ENCODE measurements at regions not wholly inside any gene's neighbourhood (a gene's known extent, or its start where the extent isn't known, plus 50 kb on each side); places are given as distances from the start of the nearest gene placed in this dataset.

DNA sequence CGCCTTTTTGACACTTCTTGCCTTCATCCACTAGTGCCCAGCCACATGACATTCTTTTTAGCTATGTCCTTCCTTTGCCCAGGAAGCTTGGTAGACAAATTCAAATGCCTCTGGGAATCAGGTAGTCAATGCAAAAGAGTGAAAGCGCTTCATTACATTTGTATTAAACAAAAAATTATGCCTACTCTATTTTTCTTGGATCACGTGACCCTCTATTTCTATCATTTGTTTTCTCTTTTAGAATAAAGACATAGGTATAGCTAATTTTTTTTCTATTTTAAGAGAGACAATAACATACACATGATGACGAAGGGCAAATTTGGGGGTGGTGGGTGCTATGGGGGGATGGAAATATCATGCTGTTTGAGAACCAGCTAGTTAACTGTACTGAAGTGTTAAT is 384.8 kb downstream of the C3orf38 start:
- TF ChIP-seq POLR2A (IDR thresholded peaks at IDR 0.05) (no peak), EP300 (IDR thresholded peaks at IDR 0.05) (no peak), POLR2AphosphoS5 (IDR thresholded peaks at IDR 0.05) (no peak)
- TF ChIP-seq, protein P1, sequence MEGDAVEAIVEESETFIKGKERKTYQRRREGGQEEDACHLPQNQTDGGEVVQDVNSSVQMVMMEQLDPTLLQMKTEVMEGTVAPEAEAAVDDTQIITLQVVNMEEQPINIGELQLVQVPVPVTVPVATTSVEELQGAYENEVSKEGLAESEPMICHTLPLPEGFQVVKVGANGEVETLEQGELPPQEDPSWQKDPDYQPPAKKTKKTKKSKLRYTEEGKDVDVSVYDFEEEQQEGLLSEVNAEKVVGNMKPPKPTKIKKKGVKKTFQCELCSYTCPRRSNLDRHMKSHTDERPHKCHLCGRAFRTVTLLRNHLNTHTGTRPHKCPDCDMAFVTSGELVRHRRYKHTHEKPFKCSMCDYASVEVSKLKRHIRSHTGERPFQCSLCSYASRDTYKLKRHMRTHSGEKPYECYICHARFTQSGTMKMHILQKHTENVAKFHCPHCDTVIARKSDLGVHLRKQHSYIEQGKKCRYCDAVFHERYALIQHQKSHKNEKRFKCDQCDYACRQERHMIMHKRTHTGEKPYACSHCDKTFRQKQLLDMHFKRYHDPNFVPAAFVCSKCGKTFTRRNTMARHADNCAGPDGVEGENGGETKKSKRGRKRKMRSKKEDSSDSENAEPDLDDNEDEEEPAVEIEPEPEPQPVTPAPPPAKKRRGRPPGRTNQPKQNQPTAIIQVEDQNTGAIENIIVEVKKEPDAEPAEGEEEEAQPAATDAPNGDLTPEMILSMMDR (IDR thresholded peaks at IDR 0.05) = no peak

Data from stomach (tissue), 4 donors.